GM06990 (cell line): ENCODE measurements at regions not wholly inside any gene's neighbourhood (a gene's known extent, or its start where the extent isn't known, plus 50 kb on each side); places are given as distances from the start of the nearest gene placed in this dataset.

Source experiments
- DNase-seq: peaks from one replicate; pipeline ENCODE4 v3.0.0-alpha.2; 2011; ENCODE audit not compliant: insufficient read length; ENCODE audit errors: extremely low read depth
- H3K27me3 ChIP-seq: replicated peaks from 2 replicates; pipeline ENCODE4 v1.6.0; 2011; ENCODE audit warnings: low read length; ENCODE audit not compliant: control insufficient read depth, insufficient read depth
- H3K36me3 ChIP-seq: 2 replicates; pipeline ENCODE4 v1.5.1; 2011; ENCODE audit warnings: low read length; ENCODE audit not compliant: control insufficient read depth, insufficient read depth
- H3K4me3 ChIP-seq: replicated peaks from 2 replicates; pipeline ENCODE4 v1.5.1; 2011; ENCODE audit warnings: low read depth, mild to moderate bottlenecking, control low read depth, low read length
- CTCF ChIP-seq: IDR thresholded peaks from 2 replicates; pipeline ENCODE4 v1.5.1; 2011; ENCODE audit warnings: low read length, control low read depth, mild to moderate bottlenecking, inconsistent platforms; ENCODE audit not compliant: insufficient read depth, poor library complexity, severe bottlenecking

- no peak for TF ChIP-seq CTCF
- DNase-seq: no peak
- Histone ChIP-seq H3K27me3 (no peaks in the 10 kb centered on the region), H3K4me3 (no peak overlapping the region), H3K36me3 (no peaks in the 10 kb centered on the region)
Observed at GRCh38 chr3:134743006-134743405, 52.1 kb upstream of the EPHB1 start.
